ENCODE measurements at regions not wholly inside any gene's neighbourhood (a gene's known extent, or its start where the extent isn't known, plus 50 kb on each side); places are given as distances from the start of the nearest gene placed in this dataset.

- Histone ChIP-seq H3K4me3 (no peak overlapping the region), H3K27ac (no peak overlapping the region)
- DNase-seq (ENCODE audit: low spot score) = no peak
- TF ChIP-seq CTCF (IDR thresholded peaks at IDR 0.05) = no peak
Measured at GRCh38 chr6:139703780-139704179, 329.3 kb upstream of the CITED2 start.

GRCh38 chr6:139702706-139703105 lies 328.3 kb upstream of the CITED2 start:
- Histone ChIP-seq H3K27ac (no peak overlapping the region), H3K4me3 (no peak overlapping the region)
- no peak for TF ChIP-seq CTCF (IDR thresholded peaks at IDR 0.05)
- DNase-seq (ENCODE audit: low spot score) = no peak

- H3K4me3 ChIP-seq = no peak overlapping the region
- H3K27ac ChIP-seq = no peak overlapping the region
- DNase-seq (ENCODE audit: low spot score) = no peak
- TF ChIP-seq CTCF (IDR thresholded peaks at IDR 0.05) = no peak
Measured at GRCh38 chr6:139701695-139702094, 327.2 kb upstream of the CITED2 start.

DNA sequence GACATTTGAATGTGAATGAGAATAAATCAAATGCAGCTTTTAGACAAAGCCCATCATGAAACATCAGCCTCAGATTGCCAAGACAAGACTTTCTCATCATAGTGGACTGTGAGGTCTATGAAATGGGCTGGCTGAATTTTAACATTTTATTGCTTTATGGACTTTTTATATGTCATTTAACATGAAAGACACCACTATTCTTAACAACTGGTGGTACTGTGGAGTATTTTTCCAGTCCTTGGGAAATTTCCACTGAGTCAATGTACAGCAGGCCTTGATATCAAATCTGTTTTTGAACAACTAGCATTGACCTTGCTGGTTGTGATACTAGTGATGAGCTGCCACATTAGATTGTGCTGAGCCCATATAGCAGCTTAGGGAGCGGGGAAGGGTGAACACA lies 326.6 kb upstream of the CITED2 start:
- no peak overlapping the region for H3K27ac ChIP-seq
- no peak for TF ChIP-seq CTCF (IDR thresholded peaks at IDR 0.05)
- DNase-seq (ENCODE audit: low spot score) = no peak
- H3K4me3 ChIP-seq = no peak overlapping the region

DNA sequence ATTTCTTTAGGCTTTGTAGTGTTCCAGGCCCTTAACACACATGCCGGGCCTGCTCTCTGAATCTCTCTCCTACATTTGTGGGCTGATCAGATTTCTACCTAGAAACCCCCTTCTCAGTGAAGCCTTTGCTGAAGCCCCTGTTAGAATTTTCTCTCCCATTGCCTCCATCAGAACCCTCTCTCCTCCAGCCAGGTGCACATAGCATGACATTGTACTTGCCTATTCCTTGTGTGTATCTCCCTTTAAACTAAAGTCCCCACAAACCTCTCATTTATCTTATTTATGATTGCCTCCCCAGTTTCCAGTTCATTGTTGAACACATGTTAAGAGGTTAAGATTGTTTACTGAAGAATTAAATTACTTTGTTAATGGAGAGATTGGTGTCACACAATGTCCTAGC lies 325.5 kb upstream of the CITED2 start:
- H3K4me3 ChIP-seq = no peak overlapping the region
- TF ChIP-seq CTCF (IDR thresholded peaks at IDR 0.05) = no peak
- no peak overlapping the region for H3K27ac ChIP-seq
- no peak for DNase-seq (ENCODE audit: low spot score)

GRCh38 chr6:139699335-139699734 lies 324.9 kb upstream of the CITED2 start:
- H3K27ac ChIP-seq = no peak overlapping the region

More at GRCh38 chr6:139699335-139699734, 324.9 kb upstream of the CITED2 start:
- no peak for DNase-seq (ENCODE audit: low spot score)
- no peak for TF ChIP-seq CTCF (IDR thresholded peaks at IDR 0.05)
- no peak overlapping the region for H3K4me3 ChIP-seq

Data from coronary artery (tissue), 2 donors.